ENCODE measurements at regions not wholly inside any gene's neighbourhood (a gene's known extent, or its start where the extent isn't known, plus 50 kb on each side); places are given as distances from the start of the nearest gene placed in this dataset.

- TF ChIP-seq POLR2AphosphoS5 (IDR thresholded peaks at IDR 0.05) (no peak), POLR2A (IDR thresholded peaks at IDR 0.05) (no peak), EP300 (IDR thresholded peaks at IDR 0.05) (no peak), CTCF (IDR thresholded peaks at IDR 0.05) (no peak)
Observed at GRCh38 chr13:111521030-111521429, 200.6 kb downstream of the TEX29 start.

All from sigmoid colon (tissue), 4 donors.